NT2/D1 (cell line): ENCODE measurements at regions not wholly inside any gene's neighbourhood (a gene's known extent, or its start where the extent isn't known, plus 50 kb on each side); places are given as distances from the start of the nearest gene placed in this dataset.

Source experiments
- SUZ12 ChIP-seq: IDR thresholded peaks from 2 replicates; pipeline ENCODE4 v1.6.1; 2011; ENCODE audit not compliant: insufficient read length, insufficient read depth; ENCODE audit errors: extremely low read depth
- YY1 ChIP-seq: IDR thresholded peaks from 2 replicates; pipeline ENCODE4 v1.6.1; 2011; ENCODE audit not compliant: insufficient read length, insufficient read depth
- ZNF274 ChIP-seq: IDR thresholded peaks from 2 replicates; pipeline ENCODE4 v1.6.1; 2011; ENCODE audit warnings: mild to moderate bottlenecking, low read depth, low read length

DNA sequence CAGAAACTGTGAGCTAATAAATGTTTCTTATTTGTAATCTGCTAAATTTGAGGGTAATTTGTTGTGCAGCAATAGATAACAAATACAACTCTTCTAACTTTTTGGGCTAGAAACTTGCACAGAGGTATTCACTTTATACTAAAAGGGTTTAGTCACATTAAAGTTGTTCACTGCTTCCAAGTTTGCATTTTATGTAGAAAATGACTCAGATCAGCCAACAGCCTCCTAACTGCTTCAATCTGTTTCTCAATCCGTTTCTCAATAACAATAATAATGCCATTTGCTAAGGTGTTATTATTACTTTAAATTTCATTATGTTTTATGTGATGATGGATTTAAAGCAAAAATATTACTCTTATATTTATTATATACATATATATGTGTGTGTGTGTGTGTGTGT is 213.9 kb downstream of the CENPW start:
- TF ChIP-seq ZNF274 (no peak), YY1 (no peak), SUZ12 (no peak)
